Panc1 (cell line): ENCODE measurements at regions not wholly inside any gene's neighbourhood (a gene's known extent, or its start where the extent isn't known, plus 50 kb on each side); places are given as distances from the start of the nearest gene placed in this dataset.

Experiments
- ATAC-seq: fragments of 200-7000 bp; cut with Tn5 transposase; 2 replicates; pipeline ENCODE4 v1.9.1; 2020; ENCODE audit warnings: mild to moderate bottlenecking, moderate library complexity
- BruUV-seq: library from RNA; stranded (reverse); fragments of 400-500 nt; replicated peaks from 2 replicates; lab custom pipeline; 2021; lab: Mats Ljungman, UMichigan
- CTCF ChIA-PET: fragments of 300-600 bp; sonication (Branson Sonifier 250); formaldehyde crosslinking; loops from one replicate; lab custom pipeline; 2022; ENCODE audit warnings: antibody characterized with exemption; lab: Charles Lee
- POLR2A ChIA-PET: fragments of 300-600 bp; sonication (Branson Sonifier 250); formaldehyde crosslinking; loops from one replicate; lab custom pipeline; 2022; ENCODE audit warnings: antibody characterized with exemption; lab: Charles Lee
- DNase-seq: peaks from one replicate; pipeline ENCODE4 v3.0.0-alpha.2; 2010; ENCODE audit warnings: low read depth, low spot score
- H3K27ac ChIP-seq: 2 replicates; pipeline ENCODE4 v1.5.1; 2011; ENCODE audit warnings: mild to moderate bottlenecking, low read length, inconsistent platforms
- H3K27me3 ChIP-seq: fragments of 200-500 bp; sonication (Bioruptor generic); 2 replicates; pipeline ENCODE4 v1.6.0; 2014; ENCODE audit warnings: low read length, inconsistent platforms; ENCODE audit not compliant: control insufficient read depth, insufficient read depth
- H3K36me3 ChIP-seq: fragments of 200-500 bp; sonication (Bioruptor generic); 2 replicates; pipeline ENCODE4 v1.5.1; 2014; ENCODE audit warnings: inconsistent platforms, mild to moderate bottlenecking, low read length, moderate library complexity; ENCODE audit not compliant: control insufficient read depth, insufficient read depth
- H3K4me1 ChIP-seq: 2 replicates; pipeline ENCODE4 v1.5.1; 2011; ENCODE audit warnings: inconsistent platforms, mild to moderate bottlenecking, low read length, moderate library complexity; ENCODE audit not compliant: control insufficient read depth, insufficient read depth
- H3K4me3 ChIP-seq, 2 experiments: 2 replicates each; pipeline ENCODE4 v1.5.1; 2011 to 2012; ENCODE audit warnings: low read depth in 2 of 2, low read length in 2 of 2, mild to moderate bottlenecking in 2 of 2, inconsistent platforms in 1 of 2, moderate library complexity in 1 of 2
- H3K9me3 ChIP-seq: fragments of 200-500 bp; sonication (Bioruptor generic); 2 replicates; pipeline ENCODE4 v1.5.1; 2014; ENCODE audit warnings: low read depth, mild to moderate bottlenecking, inconsistent platforms, low read length, moderate library complexity; ENCODE audit not compliant: control insufficient read depth, insufficient read depth
- POLR2AphosphoS5 ChIP-seq: IDR thresholded peaks from 2 replicates; pipeline ENCODE4 v1.6.1; 2012; ENCODE audit warnings: mild to moderate bottlenecking, low read depth, low read length, moderate library complexity
- SIN3A ChIP-seq: IDR thresholded peaks from 2 replicates; pipeline ENCODE4 v1.6.1; 2012; ENCODE audit warnings: low read depth, mild to moderate bottlenecking, low read length, moderate library complexity, borderline replicate concordance; ENCODE audit not compliant: insufficient read depth
- TCF7L2 ChIP-seq: IDR thresholded peaks from 2 replicates; pipeline ENCODE4 v1.6.1; 2011; ENCODE audit warnings: mild to moderate bottlenecking, low read depth, low read length, inconsistent platforms
- in situ Hi-C: cut with HindIII; loops from 2 replicates; pipeline ENCODE4 v1.10.0; 2016; ENCODE audit warnings: low sequenced_read_pairs, low pct_unique_long_range_greater_than_20kb
- intact Hi-C: fragments of 100-400 bp; cut with micrococcal nuclease; formaldehyde crosslinking; loops from one replicate; pipeline ENCODE4 v1.10.0; 2022; ENCODE audit not compliant: unreplicated experiment
- TF ChIP-seq, protein P1 (sequence below): fragments of 450-650 bp; IDR thresholded peaks from 2 replicates; pipeline ENCODE4 v1.5.1; 2017; ENCODE audit warnings: mild to moderate bottlenecking
- TF ChIP-seq, protein P2 (sequence below), 2 experiments: IDR thresholded peaks; 2 replicates each; pipeline ENCODE4 v1.6.1; 2011 to 2012; ENCODE audit warnings: low read depth in 2 of 2, control low read depth in 1 of 2, low read length in 1 of 2, mild to moderate bottlenecking in 1 of 2, moderate library complexity in 1 of 2; ENCODE audit not compliant: insufficient read depth in 1 of 2

DNA sequence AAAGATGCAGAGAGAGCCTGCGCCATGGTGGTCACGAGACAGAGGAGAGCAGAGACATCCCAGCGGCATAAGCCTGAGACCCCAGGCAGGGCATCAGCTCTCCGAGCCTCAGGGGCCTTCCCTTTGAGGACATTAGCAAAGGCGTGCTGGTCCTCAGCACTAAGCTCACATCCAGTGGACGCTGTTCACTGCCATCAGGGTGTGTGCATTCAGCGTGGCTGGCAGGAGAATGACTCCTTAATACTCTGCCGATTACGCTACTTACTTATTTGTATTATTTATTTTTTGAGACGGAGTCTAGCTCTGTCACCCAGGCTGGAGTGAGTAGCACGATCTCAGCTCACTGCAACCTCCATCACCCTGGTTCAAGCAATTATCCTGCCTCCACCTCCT, 290.2 kb downstream of the KLF6 start:
- POLR2A ChIA-PET = no interaction called here
- no peak for TF ChIP-seq POLR2AphosphoS5
- TF ChIP-seq TCF7L2 = no peak
- no peak for TF ChIP-seq SIN3A
- TF ChIP-seq, protein P1, sequence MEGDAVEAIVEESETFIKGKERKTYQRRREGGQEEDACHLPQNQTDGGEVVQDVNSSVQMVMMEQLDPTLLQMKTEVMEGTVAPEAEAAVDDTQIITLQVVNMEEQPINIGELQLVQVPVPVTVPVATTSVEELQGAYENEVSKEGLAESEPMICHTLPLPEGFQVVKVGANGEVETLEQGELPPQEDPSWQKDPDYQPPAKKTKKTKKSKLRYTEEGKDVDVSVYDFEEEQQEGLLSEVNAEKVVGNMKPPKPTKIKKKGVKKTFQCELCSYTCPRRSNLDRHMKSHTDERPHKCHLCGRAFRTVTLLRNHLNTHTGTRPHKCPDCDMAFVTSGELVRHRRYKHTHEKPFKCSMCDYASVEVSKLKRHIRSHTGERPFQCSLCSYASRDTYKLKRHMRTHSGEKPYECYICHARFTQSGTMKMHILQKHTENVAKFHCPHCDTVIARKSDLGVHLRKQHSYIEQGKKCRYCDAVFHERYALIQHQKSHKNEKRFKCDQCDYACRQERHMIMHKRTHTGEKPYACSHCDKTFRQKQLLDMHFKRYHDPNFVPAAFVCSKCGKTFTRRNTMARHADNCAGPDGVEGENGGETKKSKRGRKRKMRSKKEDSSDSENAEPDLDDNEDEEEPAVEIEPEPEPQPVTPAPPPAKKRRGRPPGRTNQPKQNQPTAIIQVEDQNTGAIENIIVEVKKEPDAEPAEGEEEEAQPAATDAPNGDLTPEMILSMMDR = no peak
- TF ChIP-seq, protein P2, sequence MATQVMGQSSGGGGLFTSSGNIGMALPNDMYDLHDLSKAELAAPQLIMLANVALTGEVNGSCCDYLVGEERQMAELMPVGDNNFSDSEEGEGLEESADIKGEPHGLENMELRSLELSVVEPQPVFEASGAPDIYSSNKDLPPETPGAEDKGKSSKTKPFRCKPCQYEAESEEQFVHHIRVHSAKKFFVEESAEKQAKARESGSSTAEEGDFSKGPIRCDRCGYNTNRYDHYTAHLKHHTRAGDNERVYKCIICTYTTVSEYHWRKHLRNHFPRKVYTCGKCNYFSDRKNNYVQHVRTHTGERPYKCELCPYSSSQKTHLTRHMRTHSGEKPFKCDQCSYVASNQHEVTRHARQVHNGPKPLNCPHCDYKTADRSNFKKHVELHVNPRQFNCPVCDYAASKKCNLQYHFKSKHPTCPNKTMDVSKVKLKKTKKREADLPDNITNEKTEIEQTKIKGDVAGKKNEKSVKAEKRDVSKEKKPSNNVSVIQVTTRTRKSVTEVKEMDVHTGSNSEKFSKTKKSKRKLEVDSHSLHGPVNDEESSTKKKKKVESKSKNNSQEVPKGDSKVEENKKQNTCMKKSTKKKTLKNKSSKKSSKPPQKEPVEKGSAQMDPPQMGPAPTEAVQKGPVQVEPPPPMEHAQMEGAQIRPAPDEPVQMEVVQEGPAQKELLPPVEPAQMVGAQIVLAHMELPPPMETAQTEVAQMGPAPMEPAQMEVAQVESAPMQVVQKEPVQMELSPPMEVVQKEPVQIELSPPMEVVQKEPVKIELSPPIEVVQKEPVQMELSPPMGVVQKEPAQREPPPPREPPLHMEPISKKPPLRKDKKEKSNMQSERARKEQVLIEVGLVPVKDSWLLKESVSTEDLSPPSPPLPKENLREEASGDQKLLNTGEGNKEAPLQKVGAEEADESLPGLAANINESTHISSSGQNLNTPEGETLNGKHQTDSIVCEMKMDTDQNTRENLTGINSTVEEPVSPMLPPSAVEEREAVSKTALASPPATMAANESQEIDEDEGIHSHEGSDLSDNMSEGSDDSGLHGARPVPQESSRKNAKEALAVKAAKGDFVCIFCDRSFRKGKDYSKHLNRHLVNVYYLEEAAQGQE (IDR thresholded peaks at IDR 0.05; ENCODE audit: insufficient read depth in 1 of 2, low read depth in 2 of 2, low read length in 1 of 2) = no peak
- ATAC-seq = no peak
- Histone ChIP-seq H3K4me3 (no peak overlapping the region), H3K4me1 (no peaks in the 10 kb centered on the region), H3K27ac (no peak overlapping the region), H3K36me3 (no peaks in the 10 kb centered on the region), H3K27me3 (no peaks in the 10 kb centered on the region), H3K9me3 (no peaks in the 10 kb centered on the region)
- in situ Hi-C loops = no loop called here
- CTCF ChIA-PET = no interaction called here
- no TSS peak for BruUV-seq
- intact Hi-C loops = no loop called here
- DNase-seq = no peak

DNA sequence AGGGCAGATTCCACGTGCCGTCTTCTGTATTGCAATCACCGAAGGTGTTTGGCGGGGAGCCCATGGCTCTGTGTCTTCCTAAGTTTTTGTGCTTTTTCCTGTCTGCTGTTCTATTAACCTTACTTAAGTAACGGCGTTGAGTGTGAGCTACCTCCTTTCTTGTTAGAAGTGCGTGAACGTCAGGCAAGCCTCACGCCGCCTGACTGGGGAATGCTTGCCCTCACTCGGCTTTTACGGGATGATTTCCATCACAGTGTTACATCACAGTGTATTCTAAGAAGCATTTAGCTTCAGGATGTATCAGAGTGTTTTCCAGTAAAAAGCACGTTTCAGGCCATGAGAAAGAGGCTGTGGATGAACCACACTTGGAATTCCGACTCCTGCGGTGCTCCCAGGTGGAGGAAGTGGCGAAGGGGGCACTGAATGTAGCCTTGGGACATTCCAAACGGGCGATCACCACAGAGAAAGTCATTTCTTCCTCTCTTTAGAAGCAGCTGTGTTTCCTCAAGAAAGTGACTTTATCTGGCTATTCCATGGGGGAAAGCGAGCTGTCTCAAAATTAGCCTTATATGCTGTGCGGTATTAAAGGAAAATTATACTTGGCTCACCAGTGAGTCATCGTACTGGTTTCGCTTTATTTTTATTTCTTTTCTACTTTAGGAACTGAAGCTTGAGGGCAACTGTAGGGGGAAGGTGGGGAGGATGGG, 290.7 kb downstream of the KLF6 start:
- no peaks in the 10 kb centered on the region for H3K36me3 ChIP-seq
- no peak for TF ChIP-seq POLR2AphosphoS5
- TF ChIP-seq, protein P2 (IDR thresholded peaks at IDR 0.05; ENCODE audit: insufficient read depth in 1 of 2, low read depth in 2 of 2, low read length in 1 of 2) = no peak
- TF ChIP-seq, protein P1 = no peak
- no peak for TF ChIP-seq TCF7L2
- TF ChIP-seq SIN3A = no peak
- ATAC-seq (no peak), DNase-seq (no peak)
- no peak overlapping the region for H3K4me3 ChIP-seq
- no peak overlapping the region for H3K27ac ChIP-seq
- no TSS peak for BruUV-seq
- ChIA-PET CTCF (no interaction called here), POLR2A (no interaction called here)
- H3K4me1 ChIP-seq = no peaks in the 10 kb centered on the region
- H3K9me3 ChIP-seq = no peaks in the 10 kb centered on the region
- H3K27me3 ChIP-seq = no peaks in the 10 kb centered on the region
- in situ Hi-C loops (no loop called here), intact Hi-C loops (no loop called here)
